SK-N-SH treated with all-trans-retinoic acid at 6 μM for 48 hours (cell line): ENCODE measurements at regions not wholly inside any gene's neighbourhood (a gene's known extent, or its start where the extent isn't known, plus 50 kb on each side); places are given as distances from the start of the nearest gene placed in this dataset.

ENCODE experiments used
- ATAC-seq: fragments of 200-7000 bp; cut with Tn5 transposase; 3 replicates; pipeline ENCODE4 v1.9.1; 2020; ENCODE audit warnings: mild to moderate bottlenecking, moderate library complexity
- ARNTL ChIP-seq: fragments of 450-650 bp; formaldehyde crosslinking; IDR thresholded peaks from 2 replicates; pipeline ENCODE4 v1.5.0; 2020; ENCODE audit warnings: low read depth, mild to moderate bottlenecking, moderate library complexity, borderline replicate concordance
- BACH2 ChIP-seq: fragments of 250-450 bp; sonication (Bioruptor Pico); IDR thresholded peaks from 2 replicates; pipeline ENCODE4 v1.9.0; 2021; ENCODE audit warnings: mild to moderate bottlenecking, borderline replicate concordance
- CSDC2 ChIP-seq: fragments of 250-450 bp; sonication (Bioruptor Pico); IDR thresholded peaks from 2 replicates; pipeline ENCODE4 v1.5.0; 2020; ENCODE audit warnings: mild to moderate bottlenecking, moderate library complexity
- CSRNP3 ChIP-seq: fragments of 250-450 bp; sonication (Bioruptor Pico); IDR thresholded peaks from 2 replicates; pipeline ENCODE4 v1.5.1; 2021; ENCODE audit warnings: mild to moderate bottlenecking, moderate library complexity
- ESRRG ChIP-seq: fragments of 250-450 bp; sonication (Bioruptor Pico); IDR thresholded peaks from 2 replicates; pipeline ENCODE4 v1.6.1; 2021; ENCODE audit warnings: mild to moderate bottlenecking
- GLIS3 ChIP-seq: fragments of 250-450 bp; sonication (Bioruptor Pico); IDR thresholded peaks from 2 replicates; pipeline ENCODE4 v1.5.0; 2020; ENCODE audit warnings: mild to moderate bottlenecking, moderate library complexity
- ISL1 ChIP-seq: fragments of 250-450 bp; sonication (Bioruptor Pico); IDR thresholded peaks from 2 replicates; pipeline ENCODE4 v2.1.2; 2022; ENCODE audit warnings: mild to moderate bottlenecking, moderate library complexity
- OSR1 ChIP-seq: fragments of 250-450 bp; sonication (Bioruptor Pico); IDR thresholded peaks from 2 replicates; pipeline ENCODE4 v1.8.0; 2022; ENCODE audit warnings: moderate library complexity, mild to moderate bottlenecking, inconsistent platforms
- POU6F1 ChIP-seq: fragments of 250-450 bp; sonication (Bioruptor Pico); IDR thresholded peaks from 2 replicates; pipeline ENCODE4 v1.8.0; 2021; ENCODE audit warnings: low read depth, mild to moderate bottlenecking, moderate library complexity, borderline replicate concordance
- PPARA ChIP-seq: fragments of 250-450 bp; sonication (Bioruptor Pico); IDR thresholded peaks from 2 replicates; pipeline ENCODE4 v1.5.0; 2020; ENCODE audit warnings: mild to moderate bottlenecking, borderline replicate concordance
- RARB ChIP-seq: fragments of 250-450 bp; sonication (Bioruptor Pico); IDR thresholded peaks from 2 replicates; pipeline ENCODE4 v1.8.0; 2021; ENCODE audit warnings: mild to moderate bottlenecking, moderate library complexity
- SNAI2 ChIP-seq: fragments of 250-450 bp; sonication (Bioruptor Pico); IDR thresholded peaks from 2 replicates; pipeline ENCODE4 v1.5.0; 2020; ENCODE audit warnings: mild to moderate bottlenecking, moderate library complexity
- TCF4 ChIP-seq: fragments of 250-450 bp; sonication (Bioruptor Pico); IDR thresholded peaks from 2 replicates; pipeline ENCODE4 v1.8.0; 2021; ENCODE audit warnings: mild to moderate bottlenecking, moderate library complexity, borderline replicate concordance
- TOX ChIP-seq: fragments of 250-450 bp; sonication (Bioruptor Pico); IDR thresholded peaks from 2 replicates; pipeline ENCODE4 v1.8.0; 2021; ENCODE audit warnings: mild to moderate bottlenecking, moderate library complexity, borderline replicate concordance
- ZC3H10 ChIP-seq: fragments of 250-450 bp; sonication (Bioruptor Pico); IDR thresholded peaks from 2 replicates; pipeline ENCODE4 v1.5.1; 2021; ENCODE audit warnings: mild to moderate bottlenecking, moderate library complexity
- ZFP3 ChIP-seq: fragments of 250-450 bp; sonication (Bioruptor Pico); IDR thresholded peaks from 2 replicates; pipeline ENCODE4 v1.5.0; 2020; ENCODE audit warnings: mild to moderate bottlenecking, moderate library complexity
- ZFP30 ChIP-seq: fragments of 450-650 bp; formaldehyde crosslinking; IDR thresholded peaks from 2 replicates; pipeline ENCODE4 v1.5.0; 2022; ENCODE audit warnings: mild to moderate bottlenecking, moderate library complexity
- ZNF565 ChIP-seq: fragments of 450-650 bp; formaldehyde crosslinking; conservative IDR thresholded peaks from 2 replicates; pipeline ENCODE4 v1.5.0; 2020; ENCODE audit warnings: low read depth, mild to moderate bottlenecking, moderate library complexity
- ZNF70 ChIP-seq: fragments of 450-650 bp; formaldehyde crosslinking; IDR thresholded peaks from 2 replicates; pipeline ENCODE4 v1.5.0; 2020; ENCODE audit warnings: mild to moderate bottlenecking, moderate library complexity
- ZNF8 ChIP-seq: fragments of 450-650 bp; formaldehyde crosslinking; IDR thresholded peaks from 2 replicates; pipeline ENCODE4 v1.5.0; 2020; ENCODE audit warnings: mild to moderate bottlenecking, moderate library complexity
- TF ChIP-seq, protein P1 (sequence below): fragments of 250-450 bp; sonication (Bioruptor Pico); IDR thresholded peaks from 2 replicates; pipeline ENCODE4 v1.5.1; 2020; ENCODE audit warnings: low read depth, mild to moderate bottlenecking, moderate library complexity
- TF ChIP-seq, protein P2 (sequence below): fragments of 250-450 bp; sonication (Bioruptor Pico); IDR thresholded peaks from 2 replicates; pipeline ENCODE4 v1.8.0; 2020; ENCODE audit warnings: mild to moderate bottlenecking, moderate library complexity, borderline replicate concordance
- TF ChIP-seq, protein P3 (sequence below): fragments of 250-450 bp; sonication (Bioruptor Pico); IDR thresholded peaks from 2 replicates; pipeline ENCODE4 v1.5.0; 2020; ENCODE audit warnings: mild to moderate bottlenecking, moderate library complexity

DNA sequence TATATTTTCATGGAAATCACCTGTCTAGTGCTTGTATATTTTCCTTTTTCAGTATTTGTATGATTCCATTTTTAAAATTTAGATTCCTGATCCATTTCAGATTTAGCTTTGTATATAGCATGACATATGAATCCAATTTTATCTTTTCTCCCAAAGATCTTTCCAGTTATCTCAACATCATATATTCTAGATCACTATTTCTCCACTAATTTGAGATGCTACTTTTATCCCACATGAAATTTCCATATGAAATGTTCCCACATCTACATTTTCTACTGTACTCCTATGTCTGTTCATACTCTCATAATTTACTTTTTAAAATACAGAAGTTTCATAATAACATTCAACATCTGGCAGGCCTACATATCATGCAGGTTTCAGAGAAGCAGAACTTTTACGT is 1784.1 kb downstream of the SLITRK5 start (continued):
- TF ChIP-seq ZFP3 (CRISPR knock-in tag) (no peak), ZNF8 (no peak)

DNA sequence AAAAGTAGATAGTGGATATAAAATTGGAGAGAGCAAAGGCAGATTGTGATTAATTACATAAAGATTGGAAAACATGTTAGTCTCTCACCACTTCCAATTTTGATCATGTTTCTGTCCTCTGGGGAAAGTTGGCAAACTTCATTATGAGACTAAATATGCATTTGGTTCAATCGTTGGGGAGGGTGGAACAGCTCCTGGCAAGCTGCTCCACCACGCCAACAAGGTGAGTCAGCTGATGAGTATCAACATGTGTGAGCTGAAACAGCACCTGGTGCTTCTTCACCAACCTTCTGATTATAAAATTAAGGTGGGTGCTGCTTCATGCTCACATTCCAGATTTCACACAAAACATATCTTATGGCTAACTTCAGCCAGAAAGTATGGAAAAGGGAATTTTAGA is 1784.6 kb downstream of the SLITRK5 start:
- no peak for TF ChIP-seq ZNF565 (CRISPR knock-in tag)
- TF ChIP-seq, protein P1, sequence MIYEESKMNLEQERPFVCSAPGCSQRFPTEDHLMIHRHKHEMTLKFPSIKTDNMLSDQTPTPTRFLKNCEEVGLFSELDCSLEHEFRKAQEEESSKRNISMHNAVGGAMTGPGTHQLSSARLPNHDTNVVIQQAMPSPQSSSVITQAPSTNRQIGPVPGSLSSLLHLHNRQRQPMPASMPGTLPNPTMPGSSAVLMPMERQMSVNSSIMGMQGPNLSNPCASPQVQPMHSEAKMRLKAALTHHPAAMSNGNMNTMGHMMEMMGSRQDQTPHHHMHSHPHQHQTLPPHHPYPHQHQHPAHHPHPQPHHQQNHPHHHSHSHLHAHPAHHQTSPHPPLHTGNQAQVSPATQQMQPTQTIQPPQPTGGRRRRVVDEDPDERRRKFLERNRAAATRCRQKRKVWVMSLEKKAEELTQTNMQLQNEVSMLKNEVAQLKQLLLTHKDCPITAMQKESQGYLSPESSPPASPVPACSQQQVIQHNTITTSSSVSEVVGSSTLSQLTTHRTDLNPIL (CRISPR knock-in tag) = no peak
- no peak for TF ChIP-seq TCF4 (CRISPR knock-in tag)
- no peak for TF ChIP-seq RARB (CRISPR knock-in tag)
- TF ChIP-seq ISL1 (CRISPR knock-in tag) = peak; percentile 24; the same call in 1 of the 2 replicates
- no peak for ATAC-seq

DNA sequence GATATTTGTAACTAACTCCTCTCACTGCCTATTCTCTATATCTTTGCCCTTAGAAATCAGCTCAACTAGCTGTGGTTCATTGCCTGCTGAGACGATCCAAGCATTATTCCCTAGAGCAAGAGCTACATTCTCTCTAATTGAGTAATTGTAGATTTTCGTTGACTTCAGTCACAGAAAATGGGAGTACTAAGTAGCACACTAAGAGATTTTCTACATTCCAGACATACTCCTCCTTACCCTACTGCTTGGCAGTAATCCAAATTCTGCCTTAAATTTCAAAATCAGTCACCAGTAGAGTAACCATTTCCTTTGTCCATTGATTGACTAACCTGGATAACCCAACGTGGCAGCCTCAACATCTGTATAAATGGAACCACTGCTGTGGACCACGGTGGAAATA is 1786.8 kb downstream of the SLITRK5 start:
- TF ChIP-seq CSRNP3 (no peak; the same call in 1 of the 2 replicates), CSDC2 (CRISPR knock-in tag) (0 out of 2 replicates have a peak, but pooled peaks have one; percentile 52), OSR1 (no peak), BACH2 (CRISPR knock-in tag) (no peak), RARB (CRISPR knock-in tag) (no peak), TCF4 (CRISPR knock-in tag) (no peak), ZNF70 (CRISPR knock-in tag) (no peak), ZNF565 (CRISPR knock-in tag) (no peak), ZFP30 (CRISPR knock-in tag) (no peak), ZC3H10 (no peak), GLIS3 (CRISPR knock-in tag) (no peak), PPARA (no peak), ZNF8 (no peak), ARNTL (no peak), ESRRG (CRISPR knock-in tag) (no peak), ZFP3 (CRISPR knock-in tag) (no peak; the same call in 1 of the 2 replicates), ISL1 (CRISPR knock-in tag) (peak; percentile 92), TOX (CRISPR knock-in tag) (no peak), SNAI2 (CRISPR knock-in tag) (no peak), POU6F1 (CRISPR knock-in tag) (0 out of 2 replicates have a peak, but pooled peaks have one; percentile 20)
- TF ChIP-seq, protein P2, sequence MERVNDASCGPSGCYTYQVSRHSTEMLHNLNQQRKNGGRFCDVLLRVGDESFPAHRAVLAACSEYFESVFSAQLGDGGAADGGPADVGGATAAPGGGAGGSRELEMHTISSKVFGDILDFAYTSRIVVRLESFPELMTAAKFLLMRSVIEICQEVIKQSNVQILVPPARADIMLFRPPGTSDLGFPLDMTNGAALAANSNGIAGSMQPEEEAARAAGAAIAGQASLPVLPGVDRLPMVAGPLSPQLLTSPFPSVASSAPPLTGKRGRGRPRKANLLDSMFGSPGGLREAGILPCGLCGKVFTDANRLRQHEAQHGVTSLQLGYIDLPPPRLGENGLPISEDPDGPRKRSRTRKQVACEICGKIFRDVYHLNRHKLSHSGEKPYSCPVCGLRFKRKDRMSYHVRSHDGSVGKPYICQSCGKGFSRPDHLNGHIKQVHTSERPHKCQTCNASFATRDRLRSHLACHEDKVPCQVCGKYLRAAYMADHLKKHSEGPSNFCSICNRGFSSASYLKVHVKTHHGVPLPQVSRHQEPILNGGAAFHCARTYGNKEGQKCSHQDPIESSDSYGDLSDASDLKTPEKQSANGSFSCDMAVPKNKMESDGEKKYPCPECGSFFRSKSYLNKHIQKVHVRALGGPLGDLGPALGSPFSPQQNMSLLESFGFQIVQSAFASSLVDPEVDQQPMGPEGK (CRISPR knock-in tag) = no peak
- TF ChIP-seq, protein P1 (CRISPR knock-in tag) = no peak
- TF ChIP-seq, protein P3, sequence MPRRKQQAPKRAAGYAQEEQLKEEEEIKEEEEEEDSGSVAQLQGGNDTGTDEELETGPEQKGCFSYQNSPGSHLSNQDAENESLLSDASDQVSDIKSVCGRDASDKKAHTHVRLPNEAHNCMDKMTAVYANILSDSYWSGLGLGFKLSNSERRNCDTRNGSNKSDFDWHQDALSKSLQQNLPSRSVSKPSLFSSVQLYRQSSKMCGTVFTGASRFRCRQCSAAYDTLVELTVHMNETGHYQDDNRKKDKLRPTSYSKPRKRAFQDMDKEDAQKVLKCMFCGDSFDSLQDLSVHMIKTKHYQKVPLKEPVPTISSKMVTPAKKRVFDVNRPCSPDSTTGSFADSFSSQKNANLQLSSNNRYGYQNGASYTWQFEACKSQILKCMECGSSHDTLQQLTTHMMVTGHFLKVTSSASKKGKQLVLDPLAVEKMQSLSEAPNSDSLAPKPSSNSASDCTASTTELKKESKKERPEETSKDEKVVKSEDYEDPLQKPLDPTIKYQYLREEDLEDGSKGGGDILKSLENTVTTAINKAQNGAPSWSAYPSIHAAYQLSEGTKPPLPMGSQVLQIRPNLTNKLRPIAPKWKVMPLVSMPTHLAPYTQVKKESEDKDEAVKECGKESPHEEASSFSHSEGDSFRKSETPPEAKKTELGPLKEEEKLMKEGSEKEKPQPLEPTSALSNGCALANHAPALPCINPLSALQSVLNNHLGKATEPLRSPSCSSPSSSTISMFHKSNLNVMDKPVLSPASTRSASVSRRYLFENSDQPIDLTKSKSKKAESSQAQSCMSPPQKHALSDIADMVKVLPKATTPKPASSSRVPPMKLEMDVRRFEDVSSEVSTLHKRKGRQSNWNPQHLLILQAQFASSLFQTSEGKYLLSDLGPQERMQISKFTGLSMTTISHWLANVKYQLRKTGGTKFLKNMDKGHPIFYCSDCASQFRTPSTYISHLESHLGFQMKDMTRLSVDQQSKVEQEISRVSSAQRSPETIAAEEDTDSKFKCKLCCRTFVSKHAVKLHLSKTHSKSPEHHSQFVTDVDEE (CRISPR knock-in tag) = no peak
- ATAC-seq = peak; percentile 60; the same call in 2 of the 3 replicates
